Stimulated activated CD8-positive, alpha-beta memory T cell treated with anti-CD3 and anti-CD28 coated beads, Interleukin-15, amount 100 ng/mL, for 4 hours (primary cell): ENCODE measurements at regions not wholly inside any gene's neighbourhood (a gene's known extent, or its start where the extent isn't known, plus 50 kb on each side); places are given as distances from the start of the nearest gene placed in this dataset.

Experiments
- DNase-seq, 2 donors: peaks; one replicate each; pipeline ENCODE4 v3.0.0-alpha.2; 2020; ENCODE audit warnings: low read depth in 2 of 2

- DNase-seq: no peak
Observed at GRCh38 chr13:21318891-21319532, 140.1 kb downstream of the ZDHHC20 start.

GRCh38 chr13:21319869-21320641 lies 139.0 kb downstream of the ZDHHC20 start:
- DNase-seq: no peak

DNA sequence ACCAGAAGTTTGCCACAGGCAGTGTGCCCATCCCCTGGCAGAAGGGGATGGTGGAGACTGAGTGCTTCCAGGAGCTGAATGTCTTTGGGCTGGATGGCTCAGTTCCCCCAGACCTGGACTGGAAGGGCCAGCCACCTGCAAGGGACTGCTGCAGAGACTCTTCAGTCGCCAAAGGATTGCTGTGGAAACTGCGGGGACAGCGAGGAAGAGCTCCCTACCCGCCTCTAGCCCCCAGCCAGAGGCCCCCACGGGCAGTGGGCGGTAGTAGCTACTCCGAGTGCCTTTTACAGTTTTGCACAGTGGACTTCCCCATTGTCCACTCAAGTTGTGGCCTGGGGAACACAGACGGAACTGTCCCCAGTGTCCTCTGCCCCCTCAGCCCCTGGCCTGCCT lies 138.5 kb downstream of the ZDHHC20 start:
- no peak for DNase-seq

- DNase-seq: no peak
Observed at GRCh38 chr13:21321269-21321668, 137.8 kb downstream of the ZDHHC20 start.

GRCh38 chr13:21322327-21322965 lies 136.7 kb downstream of the ZDHHC20 start:
- no peak for DNase-seq
